ENCODE measurements at regions not wholly inside any gene's neighbourhood (a gene's known extent, or its start where the extent isn't known, plus 50 kb on each side); places are given as distances from the start of the nearest gene placed in this dataset.

GRCh38 chr10:64996886-64997285 lies 1475.7 kb downstream of the REEP3 start:
- Histone ChIP-seq H3K9ac (ENCODE audit: low read length) (no peak overlapping the region), H3K4me1 (ENCODE audit: low read length) (no peaks in the 10 kb centered on the region), H3K36me3 (replicated peaks; ENCODE audit: insufficient read depth, low read length) (no peaks in the 10 kb centered on the region), H3K79me2 (ENCODE audit: low read length) (no peaks in the 10 kb centered on the region), H3K4me3 (ENCODE audit: low read length) (no peak overlapping the region), H3K4me2 (ENCODE audit: low read depth, low read length) (no peak overlapping the region), H2AFZ (ENCODE audit: low read length) (no peak overlapping the region), H3F3A (ENCODE audit: insufficient read depth, low read length) (no peaks in the 10 kb centered on the region), H3K9me2 (replicated peaks; ENCODE audit: insufficient read depth, low read length) (no peaks in the 10 kb centered on the region), H4K20me1 (ENCODE audit: insufficient read depth, low read length) (no peaks in the 10 kb centered on the region), H3K27me3 (replicated peaks; ENCODE audit: insufficient read depth, low read length) (no peaks in the 10 kb centered on the region), H3K9me3 (replicated peaks; ENCODE audit: insufficient read depth, low read length) (no peaks in the 10 kb centered on the region), H3K27ac (ENCODE audit: low read length) (no peak overlapping the region)
- DNase-seq, result no peak
- TF ChIP-seq CTCF (IDR thresholded peaks at IDR 0.05; ENCODE audit: low read length) (no peak), EZH2phosphoT487 (IDR thresholded peaks at IDR 0.05; ENCODE audit: low read length) (no peak), EZH2 (optimal IDR thresholded peaks at IDR 0.05; ENCODE audit: low read depth, low read length) (no peak)

GRCh38 chr10:65010845-65011244 lies 1489.6 kb downstream of the REEP3 start:
- Histone ChIP-seq H2AFZ (ENCODE audit: low read length) (no peak overlapping the region), H3K9ac (ENCODE audit: low read length) (no peak overlapping the region), H3K79me2 (ENCODE audit: low read length) (no peaks in the 10 kb centered on the region), H3K27ac (ENCODE audit: low read length) (no peak overlapping the region), H3K4me2 (ENCODE audit: low read depth, low read length) (no peak overlapping the region), H3F3A (ENCODE audit: insufficient read depth, low read length) (no peaks in the 10 kb centered on the region), H3K4me3 (ENCODE audit: low read length) (no peak overlapping the region), H3K9me2 (replicated peaks; ENCODE audit: insufficient read depth, low read length) (no peaks in the 10 kb centered on the region), H3K27me3 (replicated peaks; ENCODE audit: insufficient read depth, low read length) (no peaks in the 10 kb centered on the region), H3K36me3 (replicated peaks; ENCODE audit: insufficient read depth, low read length) (no peaks in the 10 kb centered on the region), H3K9me3 (replicated peaks; ENCODE audit: insufficient read depth, low read length) (no peaks in the 10 kb centered on the region), H3K4me1 (ENCODE audit: low read length) (no peaks in the 10 kb centered on the region), H4K20me1 (ENCODE audit: insufficient read depth, low read length) (no peaks in the 10 kb centered on the region)
- no peak for TF ChIP-seq EZH2phosphoT487 (IDR thresholded peaks at IDR 0.05; ENCODE audit: low read length)
- no peak for TF ChIP-seq CTCF (IDR thresholded peaks at IDR 0.05; ENCODE audit: low read length)
- no peak for TF ChIP-seq EZH2 (optimal IDR thresholded peaks at IDR 0.05; ENCODE audit: low read depth, low read length)
- DNase-seq, result no peak

- H3F3A ChIP-seq (ENCODE audit: insufficient read depth, low read length), result no peaks in the 10 kb centered on the region
- H3K36me3 ChIP-seq (replicated peaks; ENCODE audit: insufficient read depth, low read length), result no peaks in the 10 kb centered on the region
- H2AFZ ChIP-seq (ENCODE audit: low read length), result no peak overlapping the region
- no peak overlapping the region for H3K4me2 ChIP-seq (ENCODE audit: low read depth, low read length)
- TF ChIP-seq EZH2phosphoT487 (IDR thresholded peaks at IDR 0.05; ENCODE audit: low read length) (no peak), EZH2 (optimal IDR thresholded peaks at IDR 0.05; ENCODE audit: low read depth, low read length) (no peak), CTCF (IDR thresholded peaks at IDR 0.05; ENCODE audit: low read length) (no peak)
- H3K27ac ChIP-seq (ENCODE audit: low read length), result no peak overlapping the region
- H3K27me3 ChIP-seq (replicated peaks; ENCODE audit: insufficient read depth, low read length), result no peaks in the 10 kb centered on the region
- no peaks in the 10 kb centered on the region for H3K79me2 ChIP-seq (ENCODE audit: low read length)
- H3K9me2 ChIP-seq (replicated peaks; ENCODE audit: insufficient read depth, low read length), result no peaks in the 10 kb centered on the region
- no peaks in the 10 kb centered on the region for H3K9me3 ChIP-seq (replicated peaks; ENCODE audit: insufficient read depth, low read length)
- H3K4me1 ChIP-seq (ENCODE audit: low read length), result no peaks in the 10 kb centered on the region
- H3K9ac ChIP-seq (ENCODE audit: low read length), result no peak overlapping the region
- no peak for DNase-seq
- H4K20me1 ChIP-seq (ENCODE audit: insufficient read depth, low read length), result no peaks in the 10 kb centered on the region
- no peak overlapping the region for H3K4me3 ChIP-seq (ENCODE audit: low read length)
These were observed 1496.3 kb downstream of the REEP3 start for GRCh38 chr10:65017523-65017922.

Measured in MM.1S (cell line).